ENCODE measurements at regions not wholly inside any gene's neighbourhood (a gene's known extent, or its start where the extent isn't known, plus 50 kb on each side); places are given as distances from the start of the nearest gene placed in this dataset.

GRCh38 chr3:13262493-13263211 lies 157.5 kb downstream of the NUP210 start:
- intact Hi-C loops (cut with DNase I; ENCODE audit: low total_unique reads), result no loop called here
- 71 to 77% methylated on average over 7 of the region's 7 CpGs for WGBS, 2 donors
- TF ChIP-seq, protein P1, sequence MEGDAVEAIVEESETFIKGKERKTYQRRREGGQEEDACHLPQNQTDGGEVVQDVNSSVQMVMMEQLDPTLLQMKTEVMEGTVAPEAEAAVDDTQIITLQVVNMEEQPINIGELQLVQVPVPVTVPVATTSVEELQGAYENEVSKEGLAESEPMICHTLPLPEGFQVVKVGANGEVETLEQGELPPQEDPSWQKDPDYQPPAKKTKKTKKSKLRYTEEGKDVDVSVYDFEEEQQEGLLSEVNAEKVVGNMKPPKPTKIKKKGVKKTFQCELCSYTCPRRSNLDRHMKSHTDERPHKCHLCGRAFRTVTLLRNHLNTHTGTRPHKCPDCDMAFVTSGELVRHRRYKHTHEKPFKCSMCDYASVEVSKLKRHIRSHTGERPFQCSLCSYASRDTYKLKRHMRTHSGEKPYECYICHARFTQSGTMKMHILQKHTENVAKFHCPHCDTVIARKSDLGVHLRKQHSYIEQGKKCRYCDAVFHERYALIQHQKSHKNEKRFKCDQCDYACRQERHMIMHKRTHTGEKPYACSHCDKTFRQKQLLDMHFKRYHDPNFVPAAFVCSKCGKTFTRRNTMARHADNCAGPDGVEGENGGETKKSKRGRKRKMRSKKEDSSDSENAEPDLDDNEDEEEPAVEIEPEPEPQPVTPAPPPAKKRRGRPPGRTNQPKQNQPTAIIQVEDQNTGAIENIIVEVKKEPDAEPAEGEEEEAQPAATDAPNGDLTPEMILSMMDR (IDR thresholded peaks at IDR 0.05), result no peak
- no peak for TF ChIP-seq POLR2A (IDR thresholded peaks at IDR 0.05)
- no peak for DNase-seq (ENCODE audit: low spot score in 2 of 2)
- H3K4me3 ChIP-seq (ENCODE audit: low read depth, poor library complexity, severe bottlenecking), result no peak overlapping the region

DNA sequence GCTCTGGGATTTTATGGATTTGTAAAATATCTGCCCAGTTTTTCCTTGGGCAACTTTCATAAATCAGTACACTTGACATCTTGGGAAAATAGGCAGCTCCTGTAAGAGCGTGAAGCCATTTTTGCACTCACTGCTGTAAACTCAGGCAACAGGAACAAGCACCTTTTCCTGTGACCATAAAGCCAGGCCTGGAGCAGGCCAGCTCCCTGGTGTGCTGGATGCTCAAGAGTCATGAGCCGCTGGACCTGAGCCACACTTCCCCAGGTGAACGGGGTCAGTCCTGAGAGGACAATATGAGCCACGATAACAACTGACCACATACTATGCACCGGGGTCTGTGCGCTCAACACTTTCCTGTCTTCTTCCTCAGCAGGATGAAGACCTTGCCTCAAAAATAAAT lies 158.2 kb downstream of the NUP210 start:
- WGBS, 2 donors, result 75 to 76% methylated on average over 6 of the region's 6 CpGs
- intact Hi-C loops (cut with DNase I; ENCODE audit: low total_unique reads), result no loop called here

GRCh38 chr3:13261104-13261830 lies 158.9 kb downstream of the NUP210 start:
- DNase-seq (ENCODE audit: low spot score in 2 of 2), result no peak
- H3K4me3 ChIP-seq (ENCODE audit: low read depth, poor library complexity, severe bottlenecking), result no peak overlapping the region
- WGBS, 2 donors, result 83% methylated on average over 12 to 13 of the region's 15 CpGs
- TF ChIP-seq POLR2A (IDR thresholded peaks at IDR 0.05), result no peak
- TF ChIP-seq, protein P1 (IDR thresholded peaks at IDR 0.05), result no peak
- intact Hi-C loops (cut with DNase I; ENCODE audit: low total_unique reads), result no loop called here

More for the DNA sequence above, 158.2 kb downstream of the NUP210 start:
- TF ChIP-seq, protein P1 (IDR thresholded peaks at IDR 0.05), result no peak
- no peak for TF ChIP-seq POLR2A (IDR thresholded peaks at IDR 0.05)
- no peak overlapping the region for H3K4me3 ChIP-seq (ENCODE audit: low read depth, poor library complexity, severe bottlenecking)
- no peak for DNase-seq (ENCODE audit: low spot score in 2 of 2)

GRCh38 chr3:13260259-13261103 lies 159.6 kb downstream of the NUP210 start:
- DNase-seq (ENCODE audit: low spot score in 2 of 2), result no peak
- TF ChIP-seq, protein P1 (IDR thresholded peaks at IDR 0.05), result no peak
- TF ChIP-seq POLR2A (IDR thresholded peaks at IDR 0.05), result no peak
- no peak overlapping the region for H3K4me3 ChIP-seq (ENCODE audit: low read depth, poor library complexity, severe bottlenecking)
- 80 to 87% methylated on average over 15 of the region's 15 CpGs for whole genome bisulfite sequencing, 2 donors
- intact Hi-C loops (cut with DNase I; ENCODE audit: low total_unique reads), result no loop called here

GRCh38 chr3:13259831-13260230 lies 160.3 kb downstream of the NUP210 start:
- no peak for TF ChIP-seq POLR2A (IDR thresholded peaks at IDR 0.05)
- TF ChIP-seq, protein P1 (IDR thresholded peaks at IDR 0.05), result no peak
- intact Hi-C loops (cut with DNase I; ENCODE audit: low total_unique reads), result no loop called here
- 42% methylated on average over 5 of the region's 5 CpGs for WGBS, 2 donors
- no peak for DNase-seq (ENCODE audit: low spot score in 2 of 2)
- H3K4me3 ChIP-seq (ENCODE audit: low read depth, poor library complexity, severe bottlenecking), result no peak overlapping the region
